GM19468 (cell line): ENCODE measurements at regions not wholly inside any gene's neighbourhood (a gene's known extent, or its start where the extent isn't known, plus 50 kb on each side); places are given as distances from the start of the nearest gene placed in this dataset.

Experiments
- ATAC-seq: cut with Tn5 transposase; IDR thresholded peaks from one replicate; pipeline ENCODE4 v1.9.1; 2021; ENCODE audit warnings: mild to moderate bottlenecking, moderate library complexity, moderate number of reproducible peaks; ENCODE audit not compliant: unreplicated experiment; ENCODE audit errors: extremely low read depth

- no peak for ATAC-seq
These were observed 49.9 kb upstream of the ADGRF1 start for GRCh38 chr6:47091886-47092668.
